Activated naive CD4-positive, alpha-beta T cell treated with anti-CD3 and anti-CD28 coated beads, Interleukin-2, amount 50 U/mL, for 72 hours (primary cell): ENCODE measurements at regions not wholly inside any gene's neighbourhood (a gene's known extent, or its start where the extent isn't known, plus 50 kb on each side); places are given as distances from the start of the nearest gene placed in this dataset.

ENCODE experiments used
- ATAC-seq, 2 donors: fragments of 150-1000 bp; cut with Tn5 transposase; 2 replicates each; pipeline ENCODE4 v1.10.0; 2021; ENCODE audit warnings: mild to moderate bottlenecking in 2 of 2, moderate library complexity in 2 of 2
- DNase-seq, 2 donors: peaks; one replicate each; pipeline ENCODE4 v3.0.0; 2021 to 2022; ENCODE audit warnings: low spot score in 2 of 2
- H3K27ac Mint-ChIP-seq, 2 donors: one replicate each; pipeline ENCODE4 v1.8.0; 2022; ENCODE audit warnings: mild to moderate bottlenecking in 2 of 2, mixed read lengths in 2 of 2
- H3K36me3 Mint-ChIP-seq, 2 donors: one replicate each; pipeline ENCODE4 v1.8.0; 2022; ENCODE audit warnings: mixed read lengths in 2 of 2
- H3K9me3 Mint-ChIP-seq, 2 donors: one replicate each; pipeline ENCODE4 v1.8.0; 2022; ENCODE audit warnings: mixed read lengths in 2 of 2

DNA sequence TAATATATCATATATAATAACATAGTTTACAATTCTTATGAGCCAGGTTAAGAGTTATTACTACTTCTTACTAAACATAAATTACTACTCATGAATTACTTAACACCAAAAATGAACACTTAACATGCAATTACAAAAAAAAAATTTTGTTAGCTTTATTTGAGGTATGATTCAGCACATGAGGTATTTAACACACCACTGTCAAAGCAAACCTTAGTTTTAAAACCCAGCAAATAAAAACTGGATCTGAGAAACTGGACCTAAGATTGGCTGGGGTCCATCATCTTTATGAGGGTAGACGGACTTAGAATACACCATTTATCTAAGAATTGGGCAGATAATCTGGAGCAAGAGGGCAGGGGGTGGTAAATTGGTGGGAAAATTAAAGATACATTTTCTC, 81.8 kb upstream of the CREB1 start:
- H3K9me3 Mint-ChIP-seq, result no peaks in the 10 kb centered on the region
- ATAC-seq (no peak), DNase-seq (no peak)
- no peaks in the 10 kb centered on the region for H3K36me3 Mint-ChIP-seq
- no peak overlapping the region for H3K27ac Mint-ChIP-seq

DNA sequence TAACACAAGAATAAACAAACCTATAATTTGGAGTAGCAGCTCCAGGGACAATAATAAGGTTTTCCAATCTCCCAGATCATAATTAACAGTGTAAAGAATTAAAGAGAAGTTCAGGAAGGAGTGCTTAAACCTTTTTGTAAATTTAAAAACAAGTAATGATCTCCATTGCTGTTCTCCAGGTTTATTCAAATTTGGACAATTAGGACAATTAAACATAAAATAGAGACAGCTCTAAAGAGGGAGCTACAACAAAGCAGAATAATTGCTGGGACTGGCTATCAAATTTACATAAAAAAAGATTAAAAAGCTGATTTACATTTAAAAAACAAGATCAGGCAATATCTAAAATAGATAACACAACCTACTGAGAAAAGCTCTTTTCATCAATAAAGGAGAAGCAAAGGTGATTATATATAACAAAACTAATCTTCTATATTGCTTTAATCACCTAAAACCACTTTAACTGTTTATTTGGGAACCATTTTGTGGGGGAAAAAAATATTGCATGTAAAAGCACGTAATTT, 80.1 kb upstream of the CREB1 start:
- Mint-ChIP-seq H3K27ac (no peak overlapping the region), H3K9me3 (peaks cover 5% of the 10 kb centered on the region in 2 donors), H3K36me3 (no peaks in the 10 kb centered on the region)
- DNase-seq (no peak), ATAC-seq (no peak)

DNA sequence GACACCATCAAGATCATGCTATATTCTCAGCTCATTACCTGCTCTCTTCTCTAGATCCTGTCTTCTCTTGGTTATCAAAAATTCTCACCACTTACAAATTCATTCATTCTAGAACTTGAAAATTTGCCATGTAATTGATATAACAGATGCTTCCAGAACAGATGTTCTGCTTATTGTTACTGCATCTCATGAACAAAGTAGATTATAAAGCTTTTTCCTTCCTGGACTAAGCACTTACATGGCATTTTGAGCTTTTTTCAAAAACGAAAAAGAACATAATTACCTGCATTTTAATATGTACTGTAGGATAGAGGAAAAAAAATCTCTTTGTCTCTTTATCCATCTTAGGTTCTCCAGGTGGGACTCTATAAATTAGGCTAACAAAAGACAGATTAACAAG, 79.6 kb upstream of the CREB1 start:
- ATAC-seq (no peak), DNase-seq (no peak)
- peaks cover 5% of the 10 kb centered on the region in 2 donors for H3K9me3 Mint-ChIP-seq
- no peak overlapping the region for H3K27ac Mint-ChIP-seq
- H3K36me3 Mint-ChIP-seq, result no peaks in the 10 kb centered on the region

DNA sequence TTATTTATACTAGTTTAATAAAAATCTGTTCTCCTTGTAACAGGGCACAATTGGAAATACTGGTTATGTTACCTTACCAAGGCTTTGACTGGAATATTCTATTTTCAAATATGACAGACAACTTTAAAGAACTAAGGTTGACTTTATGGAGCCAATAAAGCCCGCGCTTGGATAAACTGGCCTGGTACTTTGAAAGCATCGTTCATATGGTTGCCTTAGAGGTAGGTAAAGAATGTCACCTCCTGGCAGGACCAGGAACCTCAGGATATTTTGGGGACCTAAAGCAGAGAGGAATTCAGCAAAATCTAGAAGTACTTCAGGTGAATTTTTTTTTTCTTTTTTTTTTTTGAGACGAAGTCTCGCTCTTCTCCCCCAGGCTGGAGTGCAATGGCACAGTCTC, 71.2 kb upstream of the CREB1 start:
- H3K36me3 Mint-ChIP-seq, result no peaks in the 10 kb centered on the region
- peaks cover 0 to under 1% of the 10 kb centered on the region in 2 donors for H3K9me3 Mint-ChIP-seq
- no peak overlapping the region for H3K27ac Mint-ChIP-seq
- no peak for DNase-seq
- no peak for ATAC-seq

GRCh38 chr2:207459990-207460757, 69.6 kb upstream of the CREB1 start:
- Mint-ChIP-seq H3K9me3 (no peaks in the 10 kb centered on the region), H3K36me3 (no peaks in the 10 kb centered on the region), H3K27ac (no peak overlapping the region)
- DNase-seq (no peak), ATAC-seq (no peak)

DNA sequence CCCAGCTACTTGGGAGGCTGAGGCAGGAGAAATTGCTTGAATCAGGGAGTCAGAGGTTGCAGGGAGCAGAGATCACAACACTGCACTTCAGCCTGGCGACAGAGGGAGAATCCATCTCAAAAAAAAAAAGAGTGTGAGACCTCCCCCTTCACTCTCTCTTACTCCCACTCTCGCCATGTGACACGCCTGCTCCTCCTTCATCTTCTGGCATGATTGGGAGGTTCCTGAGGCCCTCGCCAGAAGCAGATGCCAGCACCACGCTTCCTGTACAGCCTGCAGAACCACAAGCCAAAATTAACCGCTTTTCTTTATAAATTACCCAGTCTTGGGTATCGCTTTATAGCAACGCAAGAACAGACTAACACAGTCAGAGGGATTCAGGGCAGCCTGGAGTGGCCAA, 66.3 kb upstream of the CREB1 start:
- DNase-seq (no peak), ATAC-seq (peak in 1 of 2 donors; percentile 64)
- Mint-ChIP-seq H3K27ac (peak overlapping the region in 1 of 2 donors; percentile 70), H3K36me3 (no peaks in the 10 kb centered on the region), H3K9me3 (no peaks in the 10 kb centered on the region)

DNA sequence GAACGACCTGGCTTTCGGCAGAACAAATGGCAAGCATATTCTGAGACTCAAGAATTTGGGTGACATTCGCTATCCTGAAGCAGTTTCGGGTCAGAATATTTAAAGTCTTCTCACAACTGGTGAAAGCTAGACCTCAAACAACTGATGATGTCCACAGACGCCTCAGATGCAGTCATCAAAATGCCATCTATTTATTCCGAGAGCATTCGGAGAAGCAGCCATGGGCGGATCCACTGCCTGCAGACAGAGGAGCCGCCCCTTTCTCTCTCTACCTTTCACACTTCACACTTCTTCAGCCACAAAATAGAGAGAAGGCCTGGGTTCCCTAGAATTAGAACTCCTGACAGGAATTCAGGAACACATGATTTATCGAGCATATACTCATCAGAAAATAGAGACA, 65.8 kb upstream of the CREB1 start:
- Mint-ChIP-seq H3K36me3 (no peaks in the 10 kb centered on the region), H3K27ac (no peak overlapping the region), H3K9me3 (no peaks in the 10 kb centered on the region)
- DNase-seq (no peak), ATAC-seq (no peak)

DNA sequence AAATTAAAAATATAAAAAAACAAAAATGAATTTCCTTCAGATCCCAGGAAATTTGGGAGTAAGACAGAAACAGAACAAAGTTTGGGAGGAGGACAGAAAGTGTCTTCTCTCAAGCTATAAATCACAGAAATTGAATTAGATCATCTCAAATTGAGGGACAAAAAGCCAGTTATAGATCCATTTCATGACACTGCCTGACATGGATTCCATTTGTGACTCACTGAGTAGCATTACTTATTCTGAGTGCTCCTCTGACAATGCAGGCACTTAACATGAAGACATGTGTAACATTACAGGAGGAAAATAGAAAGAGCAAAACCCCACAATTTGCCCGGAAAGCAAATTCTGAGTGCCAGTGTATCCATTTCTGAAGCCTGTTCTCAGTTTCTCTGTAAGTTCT, 63.9 kb upstream of the CREB1 start:
- ATAC-seq (no peak), DNase-seq (no peak)

GRCh38 chr2:207467716-207468347, 61.9 kb upstream of the CREB1 start:
- H3K27ac Mint-ChIP-seq, result peak overlapping the region; percentile 21 to 56
- H3K36me3 Mint-ChIP-seq, result no peaks in the 10 kb centered on the region
- H3K9me3 Mint-ChIP-seq, result no peaks in the 10 kb centered on the region
- peak; percentile 61 to 81 for ATAC-seq
- DNase-seq, result no peak

More for the DNA sequence above, 63.9 kb upstream of the CREB1 start:
- Mint-ChIP-seq H3K36me3 (no peaks in the 10 kb centered on the region), H3K9me3 (no peaks in the 10 kb centered on the region), H3K27ac (no peak overlapping the region)

- Mint-ChIP-seq H3K27ac (peak overlapping the region; percentile 4 to 21), H3K9me3 (no peaks in the 10 kb centered on the region), H3K36me3 (no peaks in the 10 kb centered on the region)
- ATAC-seq (no peak), DNase-seq (no peak)
Observed at GRCh38 chr2:207468488-207468887, 61.3 kb upstream of the CREB1 start.

- ATAC-seq (no peak), DNase-seq (no peak)
- Mint-ChIP-seq H3K36me3 (no peaks in the 10 kb centered on the region), H3K27ac (no peak overlapping the region), H3K9me3 (no peaks in the 10 kb centered on the region)
Observed at GRCh38 chr2:207469451-207469850, 60.3 kb upstream of the CREB1 start.

GRCh38 chr2:207469943-207470729, 59.6 kb upstream of the CREB1 start:
- ATAC-seq, result no peak
- no peak overlapping the region for H3K27ac Mint-ChIP-seq

GRCh38 chr2:207471261-207471660, 58.5 kb upstream of the CREB1 start:
- DNase-seq (no peak), ATAC-seq (no peak)
- Mint-ChIP-seq H3K36me3 (no peaks in the 10 kb centered on the region), H3K9me3 (no peaks in the 10 kb centered on the region), H3K27ac (no peak overlapping the region)

More at GRCh38 chr2:207469943-207470729, 59.6 kb upstream of the CREB1 start:
- DNase-seq, result no peak
- Mint-ChIP-seq H3K9me3 (no peaks in the 10 kb centered on the region), H3K36me3 (no peaks in the 10 kb centered on the region)

DNA sequence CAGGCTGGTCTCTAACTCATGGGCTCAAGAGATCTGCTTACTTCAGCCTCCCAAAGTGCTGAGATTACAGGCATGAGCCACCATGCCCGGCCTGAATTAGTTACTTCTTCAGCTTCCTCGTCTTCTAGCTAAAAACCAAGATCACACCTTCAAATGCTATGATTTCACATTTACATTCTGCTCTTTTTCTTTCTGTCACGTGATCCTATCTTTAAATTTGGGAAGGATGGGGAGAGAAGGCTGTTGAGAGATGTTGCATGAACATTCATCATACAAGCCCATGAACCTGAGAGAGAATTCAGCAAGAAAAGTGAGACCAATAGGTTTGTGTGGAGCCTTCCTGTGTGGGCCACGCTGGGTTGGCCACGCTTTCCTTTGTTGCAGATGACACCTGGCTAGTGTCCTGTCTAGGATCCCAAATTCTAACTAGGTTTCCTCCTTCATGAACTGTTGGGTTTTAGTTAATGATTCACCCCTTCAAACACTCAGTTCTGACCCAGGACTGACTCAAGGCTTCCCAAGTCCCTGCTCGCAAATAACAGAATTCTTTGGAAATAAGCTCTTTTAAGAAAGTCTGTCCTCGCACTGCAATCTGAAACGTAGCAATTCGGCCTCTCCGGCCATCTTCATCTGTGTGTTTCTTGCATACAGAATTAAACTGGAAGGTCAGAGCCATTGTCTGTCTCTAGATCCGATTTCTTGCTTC, 57.3 kb upstream of the CREB1 start:
- Mint-ChIP-seq H3K27ac (peak overlapping the region in 1 of 2 donors; percentile 57), H3K36me3 (no peaks in the 10 kb centered on the region), H3K9me3 (no peaks in the 10 kb centered on the region)
- no peak for ATAC-seq
- DNase-seq, result no peak

GRCh38 chr2:207473049-207473930, 56.5 kb upstream of the CREB1 start:
- ATAC-seq, result peak; percentile 69 to 86
- Mint-ChIP-seq H3K27ac (peak overlapping the region in 1 of 2 donors; percentile 57), H3K9me3 (no peaks in the 10 kb centered on the region), H3K36me3 (no peaks in the 10 kb centered on the region)
- DNase-seq, result peak in 1 of 2 donors; percentile 29

DNA sequence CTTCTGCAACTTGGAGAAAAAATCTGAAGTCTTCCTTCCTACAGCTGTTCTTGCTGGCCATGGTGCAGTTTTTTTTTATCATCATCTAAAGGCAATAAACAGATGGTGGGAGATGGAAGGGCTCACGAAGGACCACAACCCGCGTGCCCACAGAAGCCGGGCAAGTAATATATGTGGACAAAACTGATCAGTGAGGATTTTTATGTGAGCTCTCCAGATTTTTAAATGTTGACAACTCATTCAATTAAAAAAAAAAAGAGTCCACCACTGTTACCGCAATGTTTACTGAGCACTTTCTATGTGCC, 55.9 kb upstream of the CREB1 start:
- no peak for DNase-seq
- H3K27ac Mint-ChIP-seq, result no peak overlapping the region
- no peaks in the 10 kb centered on the region for H3K9me3 Mint-ChIP-seq
- no peaks in the 10 kb centered on the region for H3K36me3 Mint-ChIP-seq
- no peak for ATAC-seq
